NB4 (cell line): ENCODE measurements at regions not wholly inside any gene's neighbourhood (a gene's known extent, or its start where the extent isn't known, plus 50 kb on each side); places are given as distances from the start of the nearest gene placed in this dataset.

Experiments used
- DNase-seq: peaks from one replicate; pipeline ENCODE4 v3.0.0; 2010; ENCODE audit warnings: low read depth
- H3K4me3 ChIP-seq: one replicate; pipeline ENCODE4 v1.5.1; 2011; ENCODE audit warnings: mild to moderate bottlenecking, low read depth, low read length, moderate library complexity
- MYC ChIP-seq: IDR thresholded peaks from 2 replicates; pipeline ENCODE4 v1.6.1; 2011; ENCODE audit warnings: low read depth, low read length
- POLR2A ChIP-seq: IDR thresholded peaks from 2 replicates; pipeline ENCODE4 v1.6.1; 2011; ENCODE audit warnings: mild to moderate bottlenecking; ENCODE audit not compliant: insufficient read length; ENCODE audit errors: extremely low read depth
- TF ChIP-seq, protein P1 (sequence below): IDR thresholded peaks from one replicate; pipeline ENCODE4 v1.5.1; 2012; ENCODE audit warnings: low read depth, low read length
- TF ChIP-seq, protein P2 (sequence below): IDR thresholded peaks from 2 replicates; pipeline ENCODE4 v1.6.1; 2011; ENCODE audit warnings: low read depth, low read length

- no peak for TF ChIP-seq MYC
- no peak for TF ChIP-seq POLR2A
- TF ChIP-seq, protein P1, sequence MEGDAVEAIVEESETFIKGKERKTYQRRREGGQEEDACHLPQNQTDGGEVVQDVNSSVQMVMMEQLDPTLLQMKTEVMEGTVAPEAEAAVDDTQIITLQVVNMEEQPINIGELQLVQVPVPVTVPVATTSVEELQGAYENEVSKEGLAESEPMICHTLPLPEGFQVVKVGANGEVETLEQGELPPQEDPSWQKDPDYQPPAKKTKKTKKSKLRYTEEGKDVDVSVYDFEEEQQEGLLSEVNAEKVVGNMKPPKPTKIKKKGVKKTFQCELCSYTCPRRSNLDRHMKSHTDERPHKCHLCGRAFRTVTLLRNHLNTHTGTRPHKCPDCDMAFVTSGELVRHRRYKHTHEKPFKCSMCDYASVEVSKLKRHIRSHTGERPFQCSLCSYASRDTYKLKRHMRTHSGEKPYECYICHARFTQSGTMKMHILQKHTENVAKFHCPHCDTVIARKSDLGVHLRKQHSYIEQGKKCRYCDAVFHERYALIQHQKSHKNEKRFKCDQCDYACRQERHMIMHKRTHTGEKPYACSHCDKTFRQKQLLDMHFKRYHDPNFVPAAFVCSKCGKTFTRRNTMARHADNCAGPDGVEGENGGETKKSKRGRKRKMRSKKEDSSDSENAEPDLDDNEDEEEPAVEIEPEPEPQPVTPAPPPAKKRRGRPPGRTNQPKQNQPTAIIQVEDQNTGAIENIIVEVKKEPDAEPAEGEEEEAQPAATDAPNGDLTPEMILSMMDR: no peak
- TF ChIP-seq, protein P2, sequence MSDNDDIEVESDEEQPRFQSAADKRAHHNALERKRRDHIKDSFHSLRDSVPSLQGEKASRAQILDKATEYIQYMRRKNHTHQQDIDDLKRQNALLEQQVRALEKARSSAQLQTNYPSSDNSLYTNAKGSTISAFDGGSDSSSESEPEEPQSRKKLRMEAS: no peak
- H3K4me3 ChIP-seq: no peak overlapping the region
- no peak for DNase-seq
Measured at GRCh38 chr15:97525809-97526208, 434.7 kb upstream of the ARRDC4 start.

DNA sequence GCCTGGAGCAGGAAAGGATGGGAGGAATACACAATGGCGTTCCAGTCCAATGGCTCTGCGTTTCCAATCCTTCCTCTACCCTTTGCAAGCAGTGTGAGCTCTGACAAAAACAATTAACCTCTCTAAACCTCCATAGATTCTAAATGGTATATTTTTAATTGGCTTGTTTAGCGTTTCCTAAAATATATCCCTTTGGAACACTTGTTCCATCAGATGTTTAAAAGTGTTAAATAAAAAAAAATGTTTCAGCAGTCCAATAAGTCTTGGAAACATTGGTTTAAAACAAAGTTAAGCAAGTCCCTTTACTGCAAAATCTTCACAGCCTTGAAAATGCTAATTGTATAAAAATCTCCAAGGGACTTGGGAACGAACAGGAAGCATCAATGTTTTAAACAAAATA is 432.3 kb upstream of the ARRDC4 start:
- no peak overlapping the region for H3K4me3 ChIP-seq
- DNase-seq: no peak
- TF ChIP-seq, protein P1: no peak

DNA sequence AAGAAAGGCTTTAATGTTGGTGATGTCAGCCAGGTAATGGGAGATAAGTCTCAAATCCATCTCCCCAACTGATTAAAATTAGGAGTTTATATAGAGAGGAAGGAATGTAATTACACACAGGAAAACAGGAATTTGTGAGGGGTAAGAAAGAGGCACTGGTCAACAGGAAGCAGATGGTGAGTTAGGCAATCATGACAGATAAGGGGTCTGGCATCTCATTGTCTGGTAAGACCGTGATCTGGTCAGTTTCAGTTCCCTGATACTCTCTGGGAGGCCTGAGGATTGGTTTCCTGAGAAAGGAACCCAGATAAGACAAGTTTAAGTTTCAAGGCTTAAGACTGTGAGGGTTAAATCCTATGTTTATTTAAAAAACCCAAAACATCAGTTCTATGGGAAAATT is 414.7 kb upstream of the ARRDC4 start:
- peak; percentile 71 for DNase-seq
- H3K4me3 ChIP-seq: no peak overlapping the region
- no peak for TF ChIP-seq MYC
- TF ChIP-seq, protein P1: no peak
- no peak for TF ChIP-seq POLR2A
- TF ChIP-seq, protein P2: no peak

- DNase-seq: peak; percentile 14
- TF ChIP-seq, protein P1: no peak
- no peak for TF ChIP-seq POLR2A
- TF ChIP-seq, protein P2: no peak
- no peak for TF ChIP-seq MYC
Measured at GRCh38 chr15:97547381-97547780, 413.1 kb upstream of the ARRDC4 start.

DNA sequence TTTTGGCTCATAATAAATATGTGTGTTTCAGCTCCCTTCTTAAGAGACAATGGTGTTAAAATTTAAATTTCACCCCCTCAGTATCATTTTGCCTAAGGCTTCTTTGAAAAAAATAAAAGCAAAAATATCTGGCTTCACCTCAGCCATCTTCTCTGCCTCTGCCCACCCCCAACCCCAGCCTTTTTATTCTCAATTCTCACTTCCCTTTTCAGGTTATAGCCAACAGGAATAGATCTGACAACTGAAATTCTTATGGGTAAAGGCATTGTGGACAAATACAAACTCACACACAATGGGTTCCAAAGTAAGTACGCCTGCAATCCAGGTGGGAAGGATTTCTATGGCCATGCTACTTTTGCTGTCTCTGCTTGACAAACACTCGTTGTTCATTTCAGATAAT is 399.0 kb upstream of the ARRDC4 start:
- H3K4me3 ChIP-seq: no peak overlapping the region
- DNase-seq: peak; percentile 13
- TF ChIP-seq, protein P1: no peak
- TF ChIP-seq, protein P2: no peak
- TF ChIP-seq MYC: no peak
- TF ChIP-seq POLR2A: no peak

More at GRCh38 chr15:97547381-97547780, 413.1 kb upstream of the ARRDC4 start:
- H3K4me3 ChIP-seq: no peak overlapping the region

- no peak overlapping the region for H3K4me3 ChIP-seq
- TF ChIP-seq, protein P1: no peak
- no peak for TF ChIP-seq POLR2A
- DNase-seq: no peak
Measured at GRCh38 chr15:97563516-97563915, 397.0 kb upstream of the ARRDC4 start.
